Calu3 (cell line): ENCODE measurements at regions not wholly inside any gene's neighbourhood (a gene's known extent, or its start where the extent isn't known, plus 50 kb on each side); places are given as distances from the start of the nearest gene placed in this dataset.

Source experiments
- BruUV-seq: library from RNA; stranded (reverse); fragments of 400-500 nt; replicated peaks from 2 replicates; lab custom pipeline; 2021; lab: Mats Ljungman, UMichigan
- CTCF ChIA-PET: fragments of 300-600 bp; sonication (Branson Sonifier 250); formaldehyde crosslinking; loops from one replicate; lab custom pipeline; 2022; ENCODE audit warnings: antibody characterized with exemption; lab: Charles Lee
- DNase-seq: peaks from one replicate; pipeline ENCODE4 v3.0.0; 2022
- H3K27ac Mint-ChIP-seq: one replicate; pipeline ENCODE4 v1.8.0; 2022; ENCODE audit warnings: mixed read lengths; ENCODE audit not compliant: unreplicated experiment
- H3K27me3 Mint-ChIP-seq: one replicate; pipeline ENCODE4 v1.8.0; 2022; ENCODE audit warnings: mixed read lengths; ENCODE audit not compliant: unreplicated experiment
- H3K36me3 Mint-ChIP-seq: one replicate; pipeline ENCODE4 v1.8.0; 2022; ENCODE audit warnings: mild to moderate bottlenecking, moderate library complexity, mixed read lengths; ENCODE audit not compliant: insufficient read depth, unreplicated experiment
- H3K4me1 Mint-ChIP-seq: one replicate; pipeline ENCODE4 v1.8.0; 2022; ENCODE audit warnings: mild to moderate bottlenecking, low read depth, mixed read lengths; ENCODE audit not compliant: unreplicated experiment
- H3K4me3 Mint-ChIP-seq: one replicate; pipeline ENCODE4 v1.8.0; 2022; ENCODE audit warnings: mild to moderate bottlenecking, low read depth, moderate library complexity, mixed read lengths; ENCODE audit not compliant: unreplicated experiment
- H3K9me3 Mint-ChIP-seq: one replicate; pipeline ENCODE4 v1.8.0; 2022; ENCODE audit warnings: low read depth, mixed read lengths; ENCODE audit not compliant: unreplicated experiment
- CTCF ChIP-seq: fragments of 200-600 bp; IDR thresholded peaks from one replicate; pipeline ENCODE4 v1.8.0; 2022; ENCODE audit warnings: antibody characterized with exemption; ENCODE audit not compliant: unreplicated experiment
- intact Hi-C: fragments of 100-400 bp; cut with micrococcal nuclease; formaldehyde crosslinking; loops from one replicate; pipeline ENCODE4 v1.10.0; 2022; ENCODE audit not compliant: unreplicated experiment

GRCh38 chr2:240201866-240202265, 61.4 kb upstream of the OTOS start:
- Mint-ChIP-seq H3K4me1 (peaks cover 14% of the 10 kb centered on the region), H3K4me3 (no peak overlapping the region), H3K36me3 (no peaks in the 10 kb centered on the region), H3K27me3 (peaks cover 36% of the 10 kb centered on the region), H3K9me3 (peaks cover 2% of the 10 kb centered on the region), H3K27ac (no peak overlapping the region)
- TF ChIP-seq CTCF = no peak
- no peak for DNase-seq
- intact Hi-C loops = no loop called here
- CTCF ChIA-PET = no interaction called here
- BruUV-seq = no TSS peak

DNA sequence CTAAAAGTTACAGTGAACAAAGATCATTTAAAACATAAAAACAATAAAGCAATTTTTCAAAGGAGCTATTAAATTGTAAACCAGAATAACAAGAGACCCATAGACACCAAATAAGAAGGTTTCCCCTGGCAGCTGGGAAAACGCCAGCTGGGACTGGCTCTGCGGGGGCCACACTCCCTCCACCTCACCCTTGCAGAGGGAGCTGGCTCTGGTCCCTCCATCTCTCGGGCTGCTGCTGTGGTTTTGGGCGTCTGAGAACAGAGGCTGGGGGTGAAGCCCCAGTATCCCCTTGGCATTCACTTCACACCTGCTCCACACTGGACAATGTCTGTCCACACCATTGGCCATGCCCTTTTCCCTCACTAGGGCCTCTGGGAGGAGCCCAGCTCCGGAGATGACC, 62.1 kb upstream of the OTOS start:
- no peak for TF ChIP-seq CTCF
- Mint-ChIP-seq H3K27ac (no peak overlapping the region), H3K4me3 (no peak overlapping the region), H3K27me3 (peaks cover 36% of the 10 kb centered on the region), H3K4me1 (peaks cover 14% of the 10 kb centered on the region), H3K9me3 (peaks cover 2% of the 10 kb centered on the region), H3K36me3 (no peaks in the 10 kb centered on the region)
- CTCF ChIA-PET = no interaction called here
- no TSS peak for BruUV-seq
- no peak for DNase-seq
- intact Hi-C loops = no loop called here

- Mint-ChIP-seq H3K4me1 (peaks cover 14% of the 10 kb centered on the region), H3K27me3 (peaks cover 36% of the 10 kb centered on the region), H3K27ac (no peak overlapping the region), H3K9me3 (peaks cover 2% of the 10 kb centered on the region), H3K4me3 (no peak overlapping the region), H3K36me3 (no peaks in the 10 kb centered on the region)
- no TSS peak for BruUV-seq
- intact Hi-C loops = no loop called here
- TF ChIP-seq CTCF = no peak
- CTCF ChIA-PET = no interaction called here
- DNase-seq = no peak
Observed at GRCh38 chr2:240203031-240203787, 62.8 kb upstream of the OTOS start.

- no peaks in the 10 kb centered on the region for H3K36me3 Mint-ChIP-seq
- intact Hi-C loops = no loop called here
- H3K4me3 Mint-ChIP-seq = no peak overlapping the region
- peaks cover 36% of the 10 kb centered on the region for H3K27me3 Mint-ChIP-seq
- H3K27ac Mint-ChIP-seq = no peak overlapping the region
- CTCF ChIA-PET = no interaction called here
- peaks cover 14% of the 10 kb centered on the region for H3K4me1 Mint-ChIP-seq
- TF ChIP-seq CTCF = no peak
- BruUV-seq = no TSS peak
- no peak for DNase-seq
- peaks cover 2% of the 10 kb centered on the region for H3K9me3 Mint-ChIP-seq
Observed at GRCh38 chr2:240203788-240204270, 63.4 kb upstream of the OTOS start.
